Smooth muscle cell (in vitro differentiated cells): ENCODE measurements at regions not wholly inside any gene's neighbourhood (a gene's known extent, or its start where the extent isn't known, plus 50 kb on each side); places are given as distances from the start of the nearest gene placed in this dataset.
"Not testable (repeated sequence)": the region's sequence is repeated elsewhere in the genome, so short reads cannot be mapped to it uniquely, and the experiment has no call there.

Source experiments
- DNase-seq: peaks from one replicate; lab custom pipeline; 2025; ENCODE audit not compliant: unreplicated experiment; lab: John Stamatoyannopoulos, UW
- H2AFZ ChIP-seq: fragments of 200-600 bp; sonication (generic); 2 replicates; pipeline ENCODE4 v1.6.0; 2016; ENCODE audit warnings: antibody characterized with exemption, low read depth, mild to moderate bottlenecking
- H3F3A ChIP-seq: fragments of 200-600 bp; sonication (generic); 2 replicates; pipeline ENCODE4 v1.6.0; 2017; ENCODE audit warnings: antibody characterized with exemption, low read depth
- H3K27ac ChIP-seq: fragments of 200-600 bp; sonication (generic); 2 replicates; pipeline ENCODE4 v1.5.1; 2016; ENCODE audit warnings: low read depth, mild to moderate bottlenecking
- H3K27me3 ChIP-seq: fragments of 200-600 bp; sonication (generic); 2 replicates; pipeline ENCODE4 v1.6.1; 2016; ENCODE audit warnings: low read depth, mild to moderate bottlenecking
- H3K36me3 ChIP-seq: fragments of 200-600 bp; sonication (generic); 2 replicates; pipeline ENCODE4 v1.5.1; 2016; ENCODE audit warnings: low read depth
- H3K4me1 ChIP-seq: fragments of 200-600 bp; sonication (generic); 2 replicates; pipeline ENCODE4 v1.5.1; 2016; ENCODE audit warnings: low read depth
- H3K4me2 ChIP-seq: fragments of 200-600 bp; sonication (generic); 2 replicates; pipeline ENCODE4 v1.6.0; 2016; ENCODE audit warnings: mild to moderate bottlenecking
- H3K4me3 ChIP-seq: fragments of 200-600 bp; sonication (generic); 2 replicates; pipeline ENCODE4 v1.5.1; 2016; ENCODE audit warnings: mild to moderate bottlenecking
- H3K79me2 ChIP-seq: fragments of 200-600 bp; sonication (generic); 2 replicates; pipeline ENCODE4 v1.6.0; 2016; ENCODE audit warnings: low read depth, mild to moderate bottlenecking
- H3K9ac ChIP-seq: fragments of 200-600 bp; sonication (generic); 2 replicates; pipeline ENCODE4 v1.6.0; 2016; ENCODE audit warnings: low read depth
- H3K9me3 ChIP-seq: fragments of 200-600 bp; sonication (generic); replicated peaks from 2 replicates; pipeline ENCODE4 v1.5.1; 2016; ENCODE audit warnings: low read depth
- H4K20me1 ChIP-seq: fragments of 200-600 bp; sonication (generic); 2 replicates; pipeline ENCODE4 v1.6.0; 2016; ENCODE audit warnings: low read depth
- WGBS: methylation state at CpG from one replicate; pipeline ENCODE4 v1.1.7; 2016; ENCODE audit warnings: low lambda C conversion rate; 5-methylcytosine and 5-hydroxymethylcytosine counted together
- TF ChIP-seq, protein P1 (sequence below): fragments of 200-600 bp; sonication (generic); IDR thresholded peaks from 2 replicates; pipeline ENCODE4 v1.5.1; 2017; ENCODE audit warnings: borderline replicate concordance, mild to moderate bottlenecking, antibody characterized with exemption; ENCODE audit not compliant: insufficient read depth, poor library complexity, severe bottlenecking

DNA sequence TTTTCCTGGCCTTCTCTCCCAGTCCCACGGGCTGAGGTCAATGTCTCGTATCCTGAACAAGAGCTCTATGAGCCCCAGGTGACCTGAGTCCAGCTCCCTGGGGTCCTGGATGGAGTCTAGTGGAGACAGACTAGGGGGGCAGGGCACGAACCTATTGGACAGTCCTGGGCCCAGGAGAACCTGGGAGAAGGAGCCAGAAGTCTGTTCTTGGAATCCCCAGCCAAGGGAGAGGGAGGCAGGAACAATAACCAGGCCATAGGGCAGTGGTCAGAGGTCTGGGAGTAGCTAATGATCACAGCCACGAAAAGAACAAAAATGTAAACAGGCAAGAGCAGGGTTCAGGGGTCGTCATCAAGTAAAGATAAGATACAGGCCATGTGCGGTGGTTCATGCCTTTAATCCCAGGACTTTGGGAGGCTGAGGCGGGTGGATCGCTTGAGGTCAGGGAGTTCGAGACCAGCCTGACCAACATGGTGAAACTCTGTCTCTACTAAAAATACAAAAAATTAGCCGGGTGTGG is 60.8 kb downstream of the COPRS start:
- H3K27me3 ChIP-seq = no peaks in the 10 kb centered on the region
- H4K20me1 ChIP-seq = no peaks in the 10 kb centered on the region
- H3F3A ChIP-seq = no peaks in the 10 kb centered on the region
- no peak for DNase-seq
- H3K27ac ChIP-seq = no peak overlapping the region
- no peaks in the 10 kb centered on the region for H3K4me1 ChIP-seq
- no peaks in the 10 kb centered on the region for H3K36me3 ChIP-seq
- no peaks in the 10 kb centered on the region for H3K9me3 ChIP-seq
- no peak overlapping the region for H3K4me3 ChIP-seq
- H2AFZ ChIP-seq = no peak overlapping the region
- H3K4me2 ChIP-seq = no peak overlapping the region
- no peak overlapping the region for H3K9ac ChIP-seq
- no peaks in the 10 kb centered on the region for H3K79me2 ChIP-seq
- TF ChIP-seq, protein P1, sequence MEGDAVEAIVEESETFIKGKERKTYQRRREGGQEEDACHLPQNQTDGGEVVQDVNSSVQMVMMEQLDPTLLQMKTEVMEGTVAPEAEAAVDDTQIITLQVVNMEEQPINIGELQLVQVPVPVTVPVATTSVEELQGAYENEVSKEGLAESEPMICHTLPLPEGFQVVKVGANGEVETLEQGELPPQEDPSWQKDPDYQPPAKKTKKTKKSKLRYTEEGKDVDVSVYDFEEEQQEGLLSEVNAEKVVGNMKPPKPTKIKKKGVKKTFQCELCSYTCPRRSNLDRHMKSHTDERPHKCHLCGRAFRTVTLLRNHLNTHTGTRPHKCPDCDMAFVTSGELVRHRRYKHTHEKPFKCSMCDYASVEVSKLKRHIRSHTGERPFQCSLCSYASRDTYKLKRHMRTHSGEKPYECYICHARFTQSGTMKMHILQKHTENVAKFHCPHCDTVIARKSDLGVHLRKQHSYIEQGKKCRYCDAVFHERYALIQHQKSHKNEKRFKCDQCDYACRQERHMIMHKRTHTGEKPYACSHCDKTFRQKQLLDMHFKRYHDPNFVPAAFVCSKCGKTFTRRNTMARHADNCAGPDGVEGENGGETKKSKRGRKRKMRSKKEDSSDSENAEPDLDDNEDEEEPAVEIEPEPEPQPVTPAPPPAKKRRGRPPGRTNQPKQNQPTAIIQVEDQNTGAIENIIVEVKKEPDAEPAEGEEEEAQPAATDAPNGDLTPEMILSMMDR = no peak
- 59% methylated on average over 10 of the region's 10 CpGs for WGBS

DNA sequence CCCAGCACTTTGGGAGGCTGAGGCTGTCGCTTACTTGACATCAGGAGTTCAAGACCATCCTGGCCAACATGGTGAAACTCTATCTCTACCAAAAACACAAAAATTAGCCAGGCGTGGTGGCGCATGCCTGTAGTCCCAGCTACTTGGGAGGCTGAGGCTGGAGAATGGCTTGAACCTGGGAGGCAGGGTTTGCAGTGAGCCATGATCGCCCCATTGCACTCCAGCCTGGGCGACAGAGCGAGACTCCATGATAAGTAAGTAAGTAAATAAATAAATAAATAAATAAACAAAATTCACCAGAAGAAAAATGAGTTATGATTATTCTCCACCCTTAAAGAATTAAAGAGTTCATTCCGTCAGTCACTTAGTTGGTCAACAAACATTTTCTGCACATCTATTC is 63.1 kb downstream of the COPRS start:
- not testable (repeated sequence) for H3K9me3 ChIP-seq, H4K20me1 ChIP-seq

DNA sequence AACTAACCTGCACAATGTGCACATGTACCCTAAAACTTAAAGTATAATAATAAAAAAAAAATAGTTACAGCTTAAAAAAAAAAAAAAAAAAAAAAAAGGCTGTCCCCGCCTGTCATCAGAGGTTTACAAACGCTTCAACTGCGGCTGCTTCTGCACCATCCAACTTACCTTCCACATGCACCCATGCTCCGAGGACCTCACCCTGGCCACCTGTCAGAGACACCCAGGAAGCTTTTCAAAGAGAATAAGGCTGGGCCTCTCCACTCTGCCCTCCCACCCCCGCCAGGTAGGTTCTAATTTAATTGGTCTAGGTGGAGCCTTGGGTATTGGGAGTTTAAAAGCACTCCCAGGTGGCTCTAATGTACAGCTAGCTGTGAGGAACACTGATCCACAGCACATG is 64.9 kb downstream of the COPRS start:
- TF ChIP-seq, protein P1 = no peak
- Histone ChIP-seq H3K27me3 (no peaks in the 10 kb centered on the region), H3K4me1 (no peaks in the 10 kb centered on the region), H4K20me1 (no peaks in the 10 kb centered on the region), H2AFZ (no peak overlapping the region), H3K36me3 (no peaks in the 10 kb centered on the region), H3K79me2 (no peaks in the 10 kb centered on the region), H3K4me3 (no peak overlapping the region), H3K27ac (no peak overlapping the region), H3K4me2 (no peak overlapping the region), H3K9ac (no peak overlapping the region), H3K9me3 (no peaks in the 10 kb centered on the region), H3F3A (no peaks in the 10 kb centered on the region)
- DNase-seq = no peak
- WGBS = 95% methylated on average over 5 of the region's 5 CpGs

More for the DNA sequence above, 63.1 kb downstream of the COPRS start:
- H3K9ac ChIP-seq, H3K4me3 ChIP-seq, H3K4me2 ChIP-seq, DNase-seq, H3K4me1 ChIP-seq, H2AFZ ChIP-seq, H3K27me3 ChIP-seq, H3K27ac ChIP-seq, H3K36me3 ChIP-seq, H3K79me2 ChIP-seq, H3F3A ChIP-seq: not testable (repeated sequence)
- 97% methylated on average over 7 of the region's 7 CpGs for WGBS

DNA sequence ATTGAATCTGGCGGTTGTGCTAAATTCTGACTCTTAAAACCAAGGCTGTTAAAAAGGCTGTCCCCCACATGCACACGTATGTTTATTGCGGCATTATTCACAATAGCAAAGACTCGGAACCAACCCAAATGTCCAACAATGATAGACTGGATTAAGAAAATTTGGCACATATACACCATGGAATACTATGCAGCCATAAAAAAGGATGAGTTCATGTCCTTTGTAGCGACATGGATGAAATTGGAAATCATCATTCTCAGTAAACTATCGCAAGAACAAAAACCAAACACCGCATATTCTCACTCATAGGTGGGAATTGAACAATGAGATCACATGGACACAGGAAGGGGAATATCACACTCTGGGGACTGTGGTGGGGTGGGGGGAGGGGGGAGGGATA is 65.4 kb downstream of the COPRS start:
- not testable (repeated sequence) for H3K79me2 ChIP-seq, H3K4me1 ChIP-seq, DNase-seq, H3K36me3 ChIP-seq, H3K9ac ChIP-seq, H3K4me3 ChIP-seq, H2AFZ ChIP-seq, H3K27me3 ChIP-seq, H3K27ac ChIP-seq, H3K4me2 ChIP-seq, H4K20me1 ChIP-seq, H3K9me3 ChIP-seq, H3F3A ChIP-seq
- 94% methylated on average over 7 of the region's 7 CpGs for WGBS

DNA sequence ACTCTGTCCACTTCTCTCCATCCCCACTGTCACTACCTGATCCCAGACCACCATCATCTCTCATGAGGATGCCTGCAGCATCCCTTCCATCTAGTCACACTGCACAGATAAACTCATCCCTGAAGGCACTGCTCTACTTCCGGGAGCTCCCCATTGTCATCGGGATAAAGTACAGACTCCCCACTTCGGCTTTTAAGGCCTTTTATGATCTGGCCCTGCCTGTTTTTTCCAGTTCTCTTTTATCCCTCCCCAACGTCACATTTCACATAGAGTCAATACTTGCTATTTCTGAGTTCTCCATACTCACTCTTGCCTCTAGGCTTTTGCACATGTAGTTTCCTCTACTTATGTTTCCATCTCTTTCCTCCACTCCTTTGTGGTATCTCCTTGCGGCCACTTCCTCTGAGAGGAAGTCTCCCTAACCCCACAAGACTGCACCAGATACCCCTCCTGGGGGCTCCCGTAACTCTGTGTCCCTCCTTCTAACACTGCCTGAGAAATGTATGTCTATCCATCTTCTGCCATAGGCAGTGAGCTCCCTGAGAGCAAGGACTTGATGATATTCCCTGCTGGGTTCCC is 66.9 kb downstream of the COPRS start:
- WGBS = 90% methylated on average over 6 of the region's 6 CpGs
- Histone ChIP-seq H3K36me3 (no peaks in the 10 kb centered on the region), H3F3A (no peaks in the 10 kb centered on the region), H3K9ac (no peak overlapping the region), H3K4me1 (no peaks in the 10 kb centered on the region), H3K79me2 (no peaks in the 10 kb centered on the region), H3K27me3 (no peaks in the 10 kb centered on the region), H3K4me3 (no peak overlapping the region), H2AFZ (no peak overlapping the region), H3K9me3 (no peaks in the 10 kb centered on the region), H3K4me2 (no peak overlapping the region), H4K20me1 (no peaks in the 10 kb centered on the region), H3K27ac (no peak overlapping the region)
- DNase-seq = no peak
- TF ChIP-seq, protein P1 = no peak
